GM21526 (cell line): ENCODE measurements at regions not wholly inside any gene's neighbourhood (a gene's known extent, or its start where the extent isn't known, plus 50 kb on each side); places are given as distances from the start of the nearest gene placed in this dataset.

Experiments
- ATAC-seq: cut with Tn5 transposase; IDR thresholded peaks from one replicate; pipeline ENCODE4 v1.9.1; 2021; ENCODE audit warnings: moderate library complexity; ENCODE audit not compliant: unreplicated experiment, low FRiP score

DNA sequence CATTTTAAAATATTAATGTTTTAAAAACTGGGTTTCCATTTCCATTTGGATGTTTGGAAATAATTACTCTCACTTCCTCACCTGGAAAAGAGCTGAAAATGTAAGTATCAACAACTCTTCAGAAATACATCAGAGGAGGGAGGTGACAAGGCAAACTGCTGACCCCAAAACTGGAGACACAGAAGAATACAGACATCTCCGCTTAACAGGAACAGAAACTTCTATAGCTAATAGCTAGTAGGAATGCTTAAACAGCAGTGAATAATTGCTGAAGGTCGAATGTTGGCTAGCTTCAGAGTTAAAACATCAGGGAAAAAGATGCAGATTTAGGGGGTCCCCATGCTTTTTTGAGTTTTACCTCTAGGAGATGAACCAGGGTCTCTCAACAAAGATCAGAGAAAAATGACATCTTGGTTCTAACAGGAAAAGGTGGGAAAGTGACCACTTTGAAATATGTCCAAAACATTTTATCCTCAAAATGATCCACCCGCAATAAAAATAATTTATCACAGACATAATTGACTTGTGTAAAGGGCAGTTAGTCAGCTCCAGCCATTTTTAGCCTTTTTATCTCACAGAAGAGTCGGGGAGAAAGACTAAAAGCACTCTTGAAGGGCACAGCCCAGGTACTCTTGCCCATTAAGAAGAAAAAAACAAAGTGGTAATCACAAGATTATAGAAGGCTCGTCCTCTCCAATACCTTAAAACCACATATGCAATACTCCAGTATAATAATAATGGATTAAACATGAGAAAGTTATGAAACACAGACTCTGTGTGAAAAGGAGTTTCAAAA is 1474.9 kb downstream of the EFNA5 start:
- no peak for ATAC-seq

DNA sequence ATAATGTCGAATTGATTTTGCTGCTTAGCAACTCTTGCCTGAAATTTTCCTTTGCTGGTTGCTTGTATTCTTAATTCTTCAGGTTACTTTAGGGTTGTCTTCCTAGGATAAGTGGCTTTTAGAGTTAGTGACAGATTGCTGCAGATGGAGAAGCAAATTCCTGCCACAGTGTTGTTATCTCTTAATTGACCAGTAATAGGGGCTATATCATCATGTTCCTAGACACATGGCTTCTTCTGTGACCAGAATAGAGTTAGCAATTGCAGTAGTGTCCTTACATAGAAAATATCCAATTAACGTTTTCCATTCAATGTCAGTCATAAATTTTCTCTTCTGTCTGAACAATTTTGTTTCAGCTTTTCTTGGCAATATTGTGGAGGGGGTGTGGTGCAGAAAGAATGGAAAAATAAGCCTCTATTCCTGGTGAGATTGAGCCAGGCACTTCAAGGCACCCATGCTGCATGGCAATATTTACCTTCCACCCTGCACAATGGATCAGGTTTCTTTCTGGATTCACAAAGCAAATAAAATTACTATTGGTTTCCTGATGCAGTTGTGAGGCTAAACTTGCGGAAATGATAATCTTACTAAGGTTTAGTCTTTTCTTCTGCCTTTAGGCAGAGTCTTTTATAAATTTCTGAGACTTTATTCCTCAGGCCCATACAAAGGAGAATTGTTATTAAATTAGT is 1481.5 kb downstream of the EFNA5 start:
- ATAC-seq, result no peak

DNA sequence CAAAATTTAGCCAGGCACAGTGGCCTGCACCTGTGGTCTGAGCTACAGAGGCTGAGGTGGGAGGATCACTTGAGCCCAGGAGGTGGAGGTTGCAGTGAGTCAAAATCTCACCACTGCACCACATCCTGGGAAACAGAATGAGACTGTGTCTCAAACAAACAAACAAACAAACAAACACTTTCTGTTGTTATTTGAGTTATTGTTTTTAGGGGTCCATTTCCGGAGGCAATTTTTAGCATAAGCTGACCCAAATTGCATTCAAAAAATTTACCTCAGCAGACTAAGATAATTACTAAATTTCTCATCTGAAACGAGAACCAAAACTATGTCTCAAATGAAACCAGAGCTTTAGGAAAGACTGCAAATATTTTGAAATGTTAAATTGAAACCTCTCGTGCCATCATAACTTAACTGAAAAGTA is 1485.1 kb downstream of the EFNA5 start:
- no peak for ATAC-seq

DNA sequence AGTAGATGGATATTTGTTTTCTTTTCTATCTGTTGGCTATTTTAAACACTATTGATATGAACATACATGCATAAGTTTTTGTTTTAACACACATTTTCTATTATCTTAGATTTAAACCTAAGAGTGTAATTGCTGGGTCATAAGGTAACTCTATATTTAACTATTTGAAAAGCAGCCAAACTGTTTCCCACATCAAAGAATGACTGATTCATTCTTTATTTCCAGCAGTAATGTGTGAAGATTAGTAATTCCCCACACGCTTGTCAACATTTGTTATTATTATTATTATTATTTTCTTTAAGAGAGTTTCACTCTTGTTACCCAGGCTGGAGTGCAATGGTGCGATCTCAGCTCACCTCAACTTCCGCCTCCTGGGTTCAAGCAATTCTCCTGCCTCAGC is 1495.8 kb downstream of the EFNA5 start:
- no peak for ATAC-seq

DNA sequence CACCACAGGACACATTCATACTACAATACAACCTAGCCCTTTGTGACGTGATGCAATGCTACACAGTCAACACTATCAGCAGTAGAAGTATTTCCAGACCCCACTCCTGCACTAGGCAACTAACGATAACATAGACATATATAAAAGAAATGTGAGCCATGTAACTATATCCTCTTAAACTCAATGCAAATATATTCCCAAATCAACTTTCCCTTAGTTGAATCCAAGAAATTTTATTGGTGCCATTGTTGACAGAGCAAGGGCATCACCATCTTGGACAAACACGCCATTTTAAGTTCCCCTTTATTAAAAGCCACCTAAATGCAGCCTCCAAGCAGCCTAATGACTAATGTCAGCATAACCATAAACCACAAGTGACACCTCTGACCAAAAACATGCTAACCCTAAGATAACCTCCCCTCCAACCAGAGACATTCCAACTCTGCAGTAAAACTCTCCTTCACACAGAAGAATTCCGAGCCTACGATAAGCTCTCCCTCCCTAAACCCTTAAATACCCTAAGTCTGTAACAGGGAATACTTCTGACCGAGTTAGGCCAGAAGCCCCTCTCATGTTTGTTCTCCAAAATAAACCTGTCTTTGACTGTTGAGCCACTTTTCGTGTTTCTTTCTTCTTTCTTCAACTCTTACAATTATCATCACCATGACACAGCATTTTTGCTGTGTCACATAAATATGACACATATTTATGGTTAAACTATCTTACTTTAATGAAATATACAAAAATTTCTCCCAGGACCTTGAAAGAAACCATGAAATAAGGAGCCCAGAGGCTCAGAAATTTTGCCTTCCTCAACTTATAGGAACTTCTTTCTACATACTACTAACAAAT is 1497.8 kb downstream of the EFNA5 start:
- no peak for ATAC-seq

DNA sequence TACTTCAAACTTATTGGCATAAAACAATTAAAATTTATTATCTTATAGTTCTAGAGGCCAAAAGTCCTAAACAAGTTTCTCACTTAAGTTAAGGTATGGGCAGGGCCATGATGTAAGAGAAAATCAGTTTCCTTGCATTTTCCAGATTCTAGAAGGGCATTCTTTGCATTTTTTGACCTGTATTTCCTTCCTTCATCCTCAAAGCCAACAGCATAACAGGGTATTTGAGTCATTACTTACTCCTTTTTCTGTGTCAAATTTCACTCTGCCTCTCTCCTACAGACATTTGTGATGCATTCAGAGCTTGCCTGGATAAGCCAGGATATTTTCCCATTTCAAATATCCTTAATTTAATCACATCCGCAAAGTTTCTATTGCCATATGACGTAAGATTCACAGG is 1499.0 kb downstream of the EFNA5 start:
- ATAC-seq, result no peak

DNA sequence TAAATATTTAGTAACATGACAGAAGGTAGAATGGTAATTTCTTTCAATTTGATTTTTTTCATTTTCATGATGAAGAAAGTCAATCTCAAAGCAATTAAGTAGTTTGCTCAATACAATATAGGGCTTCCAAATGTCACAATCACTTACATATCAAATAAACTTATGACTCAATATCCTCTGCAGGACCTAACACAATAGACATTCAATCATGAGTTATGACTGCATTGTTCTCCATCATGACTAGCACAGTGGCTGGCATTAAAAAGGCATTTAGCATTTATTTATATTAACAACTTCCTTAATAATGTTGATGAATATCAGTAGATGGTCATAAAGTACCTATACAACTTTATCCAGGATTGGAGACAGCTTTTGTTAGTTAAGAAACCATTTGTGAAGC is 1499.6 kb downstream of the EFNA5 start:
- no peak for ATAC-seq

DNA sequence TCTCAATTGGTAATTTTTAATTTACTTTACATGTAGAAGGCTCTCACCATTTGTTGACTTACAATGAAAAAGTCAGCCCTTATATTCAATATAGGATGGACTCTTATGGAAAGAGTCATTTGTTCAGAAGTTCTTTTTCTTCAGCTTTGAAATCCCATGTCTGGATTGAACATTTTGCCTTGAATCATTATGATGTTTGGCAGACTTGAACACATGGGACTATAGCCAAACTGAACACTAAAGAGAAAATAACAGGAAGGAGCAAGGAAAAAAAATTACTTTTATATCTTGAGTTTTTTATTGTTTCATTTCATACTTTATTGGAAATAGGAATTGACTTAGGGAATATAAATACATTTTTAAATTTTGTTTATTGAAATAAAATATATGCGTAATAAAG is 1503.0 kb downstream of the EFNA5 start:
- ATAC-seq, result no peak

DNA sequence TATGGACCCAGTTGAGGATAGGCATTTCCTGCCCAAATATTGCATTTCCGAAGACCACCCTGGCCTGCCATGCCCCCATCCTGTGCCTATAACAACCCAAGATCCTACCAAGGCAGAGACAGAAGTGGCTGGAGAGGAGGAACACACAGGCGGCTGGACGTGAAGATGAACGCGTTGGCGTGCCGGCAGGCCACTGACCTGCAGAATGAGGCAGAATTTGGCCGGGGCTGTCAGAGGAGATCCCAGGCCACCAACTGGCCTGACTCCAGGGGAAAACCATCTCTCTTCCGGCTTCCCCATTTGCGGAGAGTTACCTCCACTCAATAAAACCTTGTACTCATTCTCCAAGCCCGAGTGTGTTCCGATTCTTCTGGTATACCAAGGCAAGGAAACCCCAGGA is 1507.5 kb downstream of the EFNA5 start:
- no peak for ATAC-seq

DNA sequence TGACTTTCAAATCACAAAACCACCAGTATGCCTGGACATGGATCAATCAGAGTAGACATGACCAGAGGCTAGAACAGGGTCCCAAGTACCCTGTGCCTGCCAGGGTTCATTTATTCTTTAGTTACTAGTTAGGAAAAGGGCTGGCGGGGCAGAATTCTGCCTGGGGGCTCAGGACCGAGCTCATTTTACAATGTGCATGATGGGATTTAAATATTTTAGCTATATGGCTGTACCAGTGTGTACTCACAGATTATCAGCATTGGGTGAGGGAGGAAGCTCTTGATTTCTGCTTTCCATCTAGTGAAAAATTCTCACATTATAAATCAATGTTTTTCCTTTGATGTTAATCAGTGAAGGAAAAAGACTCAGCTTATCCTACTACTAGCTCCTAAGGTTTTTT is 1511.1 kb downstream of the EFNA5 start:
- no peak for ATAC-seq

DNA sequence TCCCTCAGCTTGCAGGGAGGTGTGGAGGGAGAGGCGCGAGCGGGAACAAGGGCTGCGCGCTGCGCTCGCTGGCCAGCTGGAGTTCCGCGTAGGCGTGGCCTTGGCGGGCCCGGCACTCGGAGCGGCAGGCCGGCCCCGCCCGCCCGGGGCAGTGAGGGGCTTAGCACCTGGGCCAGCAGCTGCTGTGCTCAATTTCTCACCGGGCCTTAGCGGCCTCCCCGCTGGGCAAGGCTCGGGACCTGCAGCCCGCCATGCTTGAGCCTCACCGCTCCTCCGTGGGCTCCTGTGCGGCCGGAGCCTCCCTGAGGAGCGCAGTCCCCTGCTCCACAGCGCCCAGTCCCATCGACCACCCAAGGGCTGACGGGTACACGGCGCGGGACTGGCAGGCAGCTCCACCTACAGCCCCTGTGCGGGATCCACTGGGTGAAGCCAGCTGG is 1516.4 kb downstream of the EFNA5 start:
- no peak for ATAC-seq

DNA sequence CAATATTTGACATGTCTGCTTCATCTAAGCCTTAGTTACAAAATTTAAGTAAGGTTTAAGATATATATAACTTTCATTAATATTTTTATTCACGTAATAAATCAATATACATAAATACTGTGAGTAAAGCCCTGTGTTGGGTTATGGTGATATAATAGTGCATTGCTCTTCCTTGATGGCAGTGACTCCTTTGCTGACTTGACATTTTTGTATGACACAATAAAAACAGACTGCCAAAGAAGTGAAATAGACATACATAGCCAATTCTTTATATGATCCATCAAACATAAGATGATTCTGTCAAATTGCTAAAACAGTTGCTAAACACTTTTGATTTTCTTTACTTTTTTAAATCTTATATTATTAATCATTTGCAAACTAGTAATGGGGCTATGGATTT is 1518.2 kb downstream of the EFNA5 start:
- no peak for ATAC-seq

DNA sequence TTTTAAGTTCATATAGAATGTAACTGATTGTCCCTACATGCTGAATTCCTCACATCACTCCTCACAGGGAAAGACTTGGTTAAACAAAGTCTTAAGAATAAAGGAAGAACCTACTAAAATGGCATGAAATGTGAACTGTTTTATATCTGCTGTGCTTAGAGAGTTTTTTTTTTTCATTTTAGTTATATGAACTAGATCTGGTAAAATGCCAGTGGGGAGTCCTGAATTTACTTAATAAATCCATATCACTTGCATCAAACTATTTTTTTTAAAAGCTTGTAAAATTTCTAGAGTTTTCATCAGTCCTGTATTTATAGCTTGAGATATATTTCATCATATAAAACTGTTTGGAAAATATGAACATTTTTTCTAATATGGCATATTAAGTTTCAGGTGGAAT is 1528.6 kb downstream of the EFNA5 start:
- no peak for ATAC-seq

DNA sequence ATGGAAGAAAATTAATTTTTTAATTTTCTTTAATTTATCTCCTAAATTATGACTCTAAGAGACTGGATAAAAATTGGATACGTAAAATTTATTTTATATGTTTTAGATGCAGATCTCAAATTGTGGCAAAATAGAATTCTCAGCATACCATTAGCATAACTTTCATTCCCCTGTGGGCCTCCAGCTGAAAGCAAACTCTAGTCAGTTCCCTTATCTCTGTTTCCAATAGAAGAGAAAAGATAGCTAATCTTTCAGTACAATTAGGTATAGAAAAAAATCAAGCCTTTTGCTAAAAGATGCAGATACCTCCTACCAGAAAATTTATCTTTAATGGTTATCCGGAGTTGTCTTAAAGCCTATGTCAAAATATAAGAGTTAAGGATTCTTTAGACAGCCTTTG is 1530.6 kb downstream of the EFNA5 start:
- ATAC-seq, result no peak

DNA sequence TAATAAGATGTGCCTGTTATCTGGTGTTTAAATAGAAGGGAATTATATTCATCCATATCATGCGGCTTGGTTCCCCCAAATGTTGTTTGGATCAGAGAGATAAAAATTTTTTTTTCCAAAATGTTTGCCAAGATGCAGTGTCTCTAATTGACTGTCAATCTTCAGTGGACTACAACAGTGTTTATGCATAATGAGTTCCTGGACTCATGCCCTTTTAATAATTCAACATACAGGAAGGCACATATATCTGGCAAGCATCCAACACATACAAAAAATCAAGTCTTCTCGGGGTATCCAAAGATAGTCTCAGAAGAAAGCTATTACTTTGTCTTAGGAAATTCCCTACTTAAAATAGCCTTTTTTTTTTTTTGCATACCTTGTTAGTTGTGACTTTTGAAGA is 1534.7 kb downstream of the EFNA5 start:
- no peak for ATAC-seq

DNA sequence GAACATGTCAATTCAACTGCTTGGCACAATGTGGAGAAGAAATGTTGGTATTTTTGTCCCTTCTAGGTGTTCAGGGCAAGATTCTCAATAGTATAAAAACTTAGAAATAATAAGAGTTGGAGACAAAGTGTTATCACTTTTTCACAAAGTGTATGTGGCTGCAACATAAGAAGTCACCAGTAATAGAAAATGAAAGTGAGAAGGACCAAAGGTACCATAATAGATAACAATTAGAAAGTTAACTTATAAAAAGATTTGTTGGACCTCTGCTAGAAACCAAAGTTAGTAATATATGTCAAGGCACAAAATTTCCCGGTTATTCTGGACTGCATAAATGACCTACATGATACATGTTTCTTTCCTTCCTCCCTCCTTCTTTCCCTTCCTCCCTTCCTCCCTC is 1535.3 kb downstream of the EFNA5 start:
- ATAC-seq, result no peak

DNA sequence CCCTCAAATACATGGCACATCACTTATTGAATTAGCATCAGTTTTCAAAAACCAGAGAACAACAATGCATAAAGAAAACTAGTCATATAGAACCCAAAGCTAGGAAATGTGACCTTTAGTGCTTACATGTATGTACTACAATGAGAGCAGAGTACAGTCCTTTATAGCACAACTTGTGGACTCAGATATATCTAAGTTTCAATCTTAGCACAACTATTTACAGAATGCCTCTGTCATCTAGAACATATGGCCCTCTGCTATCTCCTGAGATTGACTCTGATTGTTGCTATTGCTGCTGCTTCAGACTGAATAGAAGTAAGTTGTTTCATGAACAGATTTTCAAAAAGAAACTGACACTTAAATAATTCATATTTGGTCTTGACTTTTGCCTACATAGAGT is 1536.2 kb downstream of the EFNA5 start:
- ATAC-seq, result no peak

DNA sequence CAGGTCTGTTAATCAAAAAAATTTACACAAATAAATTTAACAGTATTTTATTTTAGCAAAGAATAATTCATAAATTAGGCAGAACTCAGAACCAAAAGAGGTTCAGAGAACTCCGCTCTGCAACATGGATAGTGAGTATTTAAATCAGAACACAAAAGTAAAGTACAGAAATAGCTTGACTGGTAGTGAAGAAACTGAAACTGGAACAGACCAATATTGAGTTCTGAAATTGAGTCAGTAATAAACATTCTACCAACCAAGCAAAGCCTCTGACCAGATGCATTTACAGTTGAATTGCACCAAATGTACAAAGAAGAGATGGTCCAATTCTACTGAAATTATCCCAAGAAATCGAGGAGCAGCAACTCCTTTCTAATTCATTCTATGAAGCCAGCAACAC is 1542.8 kb downstream of the EFNA5 start:
- ATAC-seq, result peak; percentile 92

DNA sequence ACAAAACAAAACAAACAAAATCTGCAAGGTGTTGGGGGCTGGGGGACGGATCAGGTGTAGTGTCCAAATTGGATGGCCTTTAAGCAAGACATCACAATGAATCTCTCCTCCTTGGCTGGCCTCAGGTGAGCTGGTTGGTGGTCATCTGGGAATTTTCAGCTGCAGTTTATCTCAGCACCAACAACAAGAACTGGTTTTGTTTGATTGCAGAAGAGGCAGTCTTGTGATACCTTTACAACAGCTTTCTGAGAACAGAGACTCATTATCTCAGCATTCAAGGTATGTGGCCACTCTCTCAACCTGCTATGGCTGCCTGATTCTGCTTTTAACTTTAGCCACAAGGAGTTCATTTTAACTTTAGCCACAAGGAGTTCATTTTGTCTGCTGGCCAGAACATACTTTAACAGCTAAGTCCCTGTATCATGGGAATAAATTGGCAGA is 1543.4 kb downstream of the EFNA5 start:
- ATAC-seq, result no peak

DNA sequence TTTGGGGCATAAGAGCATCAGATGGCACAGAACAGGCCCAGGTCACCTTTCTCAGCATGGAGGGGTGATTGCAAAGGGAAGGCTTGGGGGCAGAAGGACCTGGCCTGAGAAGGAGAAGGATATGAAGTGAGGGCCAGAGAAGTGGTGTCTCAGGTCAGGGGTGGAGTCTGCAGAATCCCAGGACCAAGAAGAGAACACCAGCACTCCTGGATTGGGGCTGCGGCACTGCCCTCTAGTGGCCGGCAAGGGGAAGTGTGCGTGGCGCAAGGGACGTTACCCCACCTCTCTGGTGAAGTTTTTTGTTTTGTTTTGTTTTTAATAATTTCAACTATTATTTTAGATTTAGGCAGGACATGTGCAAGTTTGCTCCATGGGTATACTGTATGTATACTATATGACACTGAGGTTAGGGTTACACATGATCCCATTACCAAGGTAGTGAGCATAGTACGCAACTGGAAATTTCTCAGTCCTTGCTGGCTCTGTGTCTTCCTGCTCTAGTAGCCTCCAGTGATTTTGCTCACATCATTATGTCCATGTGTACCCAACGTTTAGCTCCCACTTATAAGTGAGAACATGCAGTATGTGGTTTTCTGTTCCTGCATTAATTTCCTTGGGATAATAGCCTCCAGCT is 1548.6 kb downstream of the EFNA5 start:
- ATAC-seq, result peak; percentile 90

DNA sequence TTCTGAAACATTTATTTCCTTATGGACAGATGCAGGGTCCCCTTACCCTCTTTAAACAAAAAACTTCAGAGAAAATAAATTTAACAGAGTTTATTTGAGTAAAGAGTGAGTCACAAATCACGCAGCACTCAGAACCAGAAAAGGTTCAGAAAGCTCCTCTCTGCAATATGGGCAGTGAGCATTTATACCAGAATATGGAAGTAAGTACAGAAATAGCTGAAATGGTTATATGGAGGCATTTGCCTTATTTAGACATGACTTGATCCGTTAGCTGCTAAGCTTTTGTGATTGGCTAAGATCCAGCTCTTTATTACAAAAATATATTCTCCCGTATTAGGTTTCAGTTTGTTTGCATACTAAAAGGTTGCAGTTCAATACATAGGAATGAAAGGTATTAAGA is 1554.1 kb downstream of the EFNA5 start:
- no peak for ATAC-seq
